GM23248 (cell line): ENCODE measurements at regions not wholly inside any gene's neighbourhood (a gene's known extent, or its start where the extent isn't known, plus 50 kb on each side); places are given as distances from the start of the nearest gene placed in this dataset.

Experiments used
- DNase-seq: peaks from one replicate; pipeline ENCODE4 v3.0.0-alpha.2; 2015
- H2AFZ ChIP-seq: fragments of 200-600 bp; sonication (generic); 2 replicates; pipeline ENCODE4 v1.6.1; 2016; ENCODE audit warnings: antibody characterized with exemption
- H3F3A ChIP-seq: fragments of 200-600 bp; sonication (generic); 2 replicates; pipeline ENCODE4 v1.6.1; 2016; ENCODE audit warnings: mild to moderate bottlenecking, antibody characterized with exemption, mixed run types; ENCODE audit not compliant: insufficient read depth
- H3K27ac ChIP-seq: fragments of 200-600 bp; sonication (generic); 2 replicates; pipeline ENCODE4 v1.5.1; 2016; ENCODE audit warnings: mild to moderate bottlenecking
- H3K27me3 ChIP-seq: fragments of 200-600 bp; sonication (generic); replicated peaks from 2 replicates; pipeline ENCODE4 v1.6.1; 2016; ENCODE audit warnings: mild to moderate bottlenecking; ENCODE audit not compliant: insufficient read depth
- H3K36me3 ChIP-seq: fragments of 200-600 bp; sonication (generic); 2 replicates; pipeline ENCODE4 v1.6.1; 2016; ENCODE audit warnings: low read depth, mild to moderate bottlenecking
- H3K4me1 ChIP-seq: fragments of 200-600 bp; sonication (generic); 2 replicates; pipeline ENCODE4 v1.6.1; 2016; ENCODE audit warnings: mild to moderate bottlenecking; ENCODE audit not compliant: insufficient read depth
- H3K4me2 ChIP-seq: fragments of 200-600 bp; sonication (generic); one replicate; pipeline ENCODE4 v1.6.1; 2016; ENCODE audit warnings: mild to moderate bottlenecking; ENCODE audit not compliant: unreplicated experiment
- H3K4me3 ChIP-seq: fragments of 200-600 bp; sonication (generic); 2 replicates; pipeline ENCODE4 v1.5.1; 2016; ENCODE audit warnings: mild to moderate bottlenecking
- H3K79me2 ChIP-seq: fragments of 200-600 bp; sonication (generic); 2 replicates; pipeline ENCODE4 v1.6.1; 2016; ENCODE audit warnings: mild to moderate bottlenecking; ENCODE audit not compliant: insufficient read depth
- H3K9ac ChIP-seq: fragments of 200-600 bp; sonication (generic); 2 replicates; pipeline ENCODE4 v1.6.1; 2016; ENCODE audit warnings: mild to moderate bottlenecking
- H3K9me2 ChIP-seq: fragments of 200-600 bp; sonication (generic); 2 replicates; pipeline ENCODE4 v1.6.1; 2016; ENCODE audit warnings: mixed run types, mild to moderate bottlenecking, moderate library complexity; ENCODE audit not compliant: insufficient read depth
- H3K9me3 ChIP-seq: fragments of 200-600 bp; sonication (generic); one replicate; pipeline ENCODE4 v1.6.1; 2017; ENCODE audit warnings: low read depth
- H4K20me1 ChIP-seq: fragments of 200-600 bp; sonication (generic); 2 replicates; pipeline ENCODE4 v1.6.0; 2016; ENCODE audit not compliant: insufficient read depth
- EZH2 ChIP-seq: fragments of 200-600 bp; sonication (generic); IDR thresholded peaks from 2 replicates; pipeline ENCODE4 v1.6.1; 2018; ENCODE audit warnings: antibody characterized with exemption, mild to moderate bottlenecking; ENCODE audit not compliant: insufficient read depth, poor library complexity, severe bottlenecking
- EZH2phosphoT487 ChIP-seq: fragments of 200-600 bp; sonication (generic); IDR thresholded peaks from 2 replicates; pipeline ENCODE4 v1.6.1; 2018; ENCODE audit warnings: antibody characterized with exemption, moderate library complexity, mild to moderate bottlenecking, low read depth; ENCODE audit not compliant: insufficient read depth
- WGBS, 2 experiments: methylation state at CpG; one replicate each; pipeline ENCODE4 v1.1.6; 2015 to 2017; ENCODE audit warnings: low lambda C conversion rate in 2 of 2, low coverage in 1 of 2; ENCODE audit errors: missing lambda C conversion rate in 2 of 2; 5-methylcytosine and 5-hydroxymethylcytosine counted together
- in situ Hi-C: fragments of 300-500 bp; cut with MboI; formaldehyde crosslinking; loops from 2 replicates; pipeline ENCODE4 v1.15.0; 2020

DNA sequence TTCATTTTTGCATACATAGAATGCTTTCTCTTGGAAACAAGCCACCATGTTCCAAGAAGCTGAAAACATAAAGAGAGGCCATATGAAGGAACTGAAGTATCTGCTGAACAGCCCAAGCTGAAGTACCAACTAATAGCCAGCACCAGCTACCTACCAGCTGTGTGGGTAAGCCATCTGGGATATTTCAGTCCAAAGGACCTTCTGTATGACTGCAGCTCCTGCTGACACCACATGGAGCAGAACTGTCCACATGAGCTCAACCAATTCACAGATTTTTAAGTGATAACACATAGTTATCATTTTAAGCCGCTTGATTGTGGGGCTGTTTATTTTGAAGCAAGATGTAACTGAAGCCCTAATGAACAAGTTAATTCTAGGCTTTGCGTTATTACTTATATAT, 621.1 kb upstream of the KLHL1 start:
- no peaks in the 10 kb centered on the region for H3K9me2 ChIP-seq
- no peaks in the 10 kb centered on the region for H3K36me3 ChIP-seq
- no peak overlapping the region for H2AFZ ChIP-seq
- DNase-seq = no peak
- TF ChIP-seq EZH2 = no peak
- TF ChIP-seq EZH2phosphoT487 = no peak
- in situ Hi-C loops = no loop called here
- no peaks in the 10 kb centered on the region for H4K20me1 ChIP-seq
- H3K27me3 ChIP-seq = no peaks in the 10 kb centered on the region
- H3F3A ChIP-seq = no peaks in the 10 kb centered on the region
- H3K79me2 ChIP-seq = no peaks in the 10 kb centered on the region
- H3K4me1 ChIP-seq = no peaks in the 10 kb centered on the region
- H3K4me3 ChIP-seq = no peak overlapping the region
- H3K27ac ChIP-seq = no peak overlapping the region
- 2 to 6% methylated on average over 2 of the region's 2 CpGs for WGBS, 2 experiments
- H3K4me2 ChIP-seq = no peak overlapping the region
- no peak overlapping the region for H3K9ac ChIP-seq
- peaks cover 2% of the 10 kb centered on the region for H3K9me3 ChIP-seq

DNA sequence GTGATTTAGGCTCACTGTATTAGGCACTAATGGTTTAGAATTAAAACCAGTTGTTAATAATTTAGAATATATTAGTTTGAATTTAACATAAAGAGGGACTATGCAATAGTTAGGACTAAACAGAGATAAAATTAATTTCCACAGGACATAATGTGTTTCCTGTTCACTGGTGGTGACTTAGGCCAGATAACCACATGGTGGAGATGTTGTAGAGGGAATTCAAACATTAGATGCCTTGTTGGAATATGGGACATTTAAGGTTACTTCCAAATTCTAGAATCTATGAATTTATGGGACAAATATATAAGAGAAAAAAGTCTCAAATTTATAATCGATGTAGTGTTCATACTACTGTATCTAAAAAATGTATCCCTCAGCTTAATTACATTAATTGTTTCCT, 615.5 kb upstream of the KLHL1 start:
- WGBS, 2 experiments = 5 to 15% methylated on average over 1 of the region's 1 CpG
- H2AFZ ChIP-seq = no peak overlapping the region
- no peaks in the 10 kb centered on the region for H4K20me1 ChIP-seq
- no peaks in the 10 kb centered on the region for H3K36me3 ChIP-seq
- H3F3A ChIP-seq = no peaks in the 10 kb centered on the region
- no peak overlapping the region for H3K4me2 ChIP-seq
- no peak overlapping the region for H3K4me3 ChIP-seq
- H3K9me3 ChIP-seq = no peaks in the 10 kb centered on the region
- no peak for DNase-seq
- H3K9ac ChIP-seq = no peak overlapping the region
- H3K27ac ChIP-seq = no peak overlapping the region
- TF ChIP-seq EZH2phosphoT487 (no peak), EZH2 (no peak)
- H3K4me1 ChIP-seq = no peaks in the 10 kb centered on the region
- H3K79me2 ChIP-seq = no peaks in the 10 kb centered on the region
- in situ Hi-C loops = no loop called here
- no peaks in the 10 kb centered on the region for H3K9me2 ChIP-seq
- H3K27me3 ChIP-seq = no peaks in the 10 kb centered on the region

DNA sequence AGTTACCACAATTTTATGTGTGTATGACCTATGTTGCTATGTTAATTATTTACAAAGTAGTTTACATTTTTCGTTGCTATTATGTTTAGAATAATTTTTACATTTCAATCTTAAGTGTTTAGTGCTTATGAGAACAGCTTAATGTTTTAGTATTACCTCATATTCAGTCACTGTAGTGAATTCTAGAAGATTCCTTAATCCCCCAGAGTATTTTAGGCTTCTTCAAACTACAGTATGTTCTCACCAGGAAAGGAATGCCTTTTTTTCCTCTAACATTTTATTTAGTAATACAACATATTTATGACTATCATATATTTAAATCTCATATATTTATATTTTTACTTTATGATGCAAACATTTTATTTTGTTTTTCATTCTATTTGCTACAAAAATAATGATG, 612.1 kb upstream of the KLHL1 start:
- H3F3A ChIP-seq = no peaks in the 10 kb centered on the region
- in situ Hi-C loops = no loop called here
- 3 to 4% methylated on average over 1 of the region's 1 CpG for WGBS, 2 experiments

DNA sequence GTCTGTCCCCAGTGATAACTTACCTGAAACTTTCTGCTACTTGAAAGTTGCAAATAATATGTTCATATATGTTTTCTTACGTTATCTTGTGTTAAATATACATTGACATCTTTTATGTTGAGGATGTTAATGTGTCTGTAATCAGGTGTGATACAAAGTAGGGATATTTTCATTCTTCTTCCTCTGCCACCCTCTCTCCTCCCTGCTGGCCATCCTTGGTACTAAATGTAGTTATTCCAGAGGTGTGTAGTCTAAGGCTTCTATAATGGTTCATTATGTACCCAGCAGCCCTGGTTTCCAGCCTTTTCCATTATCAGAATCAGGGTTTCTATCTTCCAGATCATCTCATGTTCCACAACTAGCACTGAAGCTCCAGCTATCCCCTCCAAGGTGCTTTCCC, 606.7 kb upstream of the KLHL1 start:
- Histone ChIP-seq H2AFZ (no peak overlapping the region), H3K4me3 (no peak overlapping the region), H3K27ac (no peak overlapping the region), H3K9ac (no peak overlapping the region), H3K9me3 (no peaks in the 10 kb centered on the region), H3K79me2 (no peaks in the 10 kb centered on the region), H3K36me3 (no peaks in the 10 kb centered on the region), H3K4me2 (no peak overlapping the region), H3K4me1 (no peaks in the 10 kb centered on the region), H4K20me1 (no peaks in the 10 kb centered on the region), H3K9me2 (no peaks in the 10 kb centered on the region), H3F3A (no peaks in the 10 kb centered on the region), H3K27me3 (no peaks in the 10 kb centered on the region)
- in situ Hi-C loops = no loop called here
- TF ChIP-seq EZH2phosphoT487 (no peak), EZH2 (no peak)
- no peak for DNase-seq
- 5 to 11% methylated on average over 1 of the region's 1 CpG for WGBS, 2 experiments

More for the DNA sequence above, 612.1 kb upstream of the KLHL1 start:
- Histone ChIP-seq H3K9me3 (no peaks in the 10 kb centered on the region), H3K4me3 (no peak overlapping the region), H3K4me2 (no peak overlapping the region), H3K9me2 (no peaks in the 10 kb centered on the region), H4K20me1 (no peaks in the 10 kb centered on the region), H3K4me1 (no peaks in the 10 kb centered on the region), H3K36me3 (no peaks in the 10 kb centered on the region), H3K9ac (no peak overlapping the region), H2AFZ (no peak overlapping the region), H3K27ac (no peak overlapping the region), H3K79me2 (no peaks in the 10 kb centered on the region), H3K27me3 (no peaks in the 10 kb centered on the region)
- TF ChIP-seq EZH2 = no peak
- no peak for TF ChIP-seq EZH2phosphoT487
- no peak for DNase-seq

DNA sequence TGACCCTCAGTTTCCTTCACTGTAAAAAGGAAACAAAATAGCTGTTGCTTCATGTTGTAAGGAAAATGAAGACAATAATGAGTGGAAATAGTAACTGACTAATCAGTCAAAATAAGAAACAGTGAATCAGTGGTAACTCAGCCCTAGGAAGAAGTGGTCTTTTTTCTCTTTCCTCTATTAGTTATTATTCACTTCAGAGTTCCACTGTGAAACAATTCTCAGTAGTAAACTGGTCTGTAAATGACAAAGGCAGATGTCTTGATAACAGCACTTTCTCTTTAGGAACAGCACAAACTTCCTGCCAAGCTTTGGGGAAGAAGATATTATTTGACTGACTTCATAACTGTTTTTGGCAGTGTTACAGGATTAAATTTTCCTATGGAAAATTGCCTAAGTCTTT, 600.5 kb upstream of the KLHL1 start:
- Histone ChIP-seq H3K9me3 (no peaks in the 10 kb centered on the region), H3K9me2 (no peaks in the 10 kb centered on the region), H3K4me3 (no peak overlapping the region), H3K36me3 (no peaks in the 10 kb centered on the region), H3K4me1 (no peaks in the 10 kb centered on the region), H3F3A (no peaks in the 10 kb centered on the region), H2AFZ (no peak overlapping the region), H4K20me1 (no peaks in the 10 kb centered on the region), H3K4me2 (no peak overlapping the region), H3K27ac (no peak overlapping the region), H3K27me3 (no peaks in the 10 kb centered on the region), H3K79me2 (no peaks in the 10 kb centered on the region), H3K9ac (no peak overlapping the region)
- no peak for DNase-seq
- TF ChIP-seq EZH2 = no peak
- TF ChIP-seq EZH2phosphoT487 = no peak
- in situ Hi-C loops = no loop called here
